Brain microvascular endothelial cell (primary cell): ENCODE measurements at regions not wholly inside any gene's neighbourhood (a gene's known extent, or its start where the extent isn't known, plus 50 kb on each side); places are given as distances from the start of the nearest gene placed in this dataset.

Experiments
- DNase-seq: peaks from one replicate; pipeline ENCODE4 v3.0.0-alpha.2; 2020
- H3K27ac ChIP-seq: fragments of 250-450 bp; sonication (Bioruptor Pico); 2 replicates; pipeline ENCODE4 v1.5.1; 2020; ENCODE audit warnings: mild to moderate bottlenecking, moderate library complexity
- H3K27me3 ChIP-seq: fragments of 250-450 bp; sonication (Bioruptor Pico); replicated peaks from 2 replicates; pipeline ENCODE4 v1.5.1; 2020; ENCODE audit warnings: mild to moderate bottlenecking
- H3K36me3 ChIP-seq: fragments of 250-450 bp; sonication (Bioruptor Pico); replicated peaks from 2 replicates; pipeline ENCODE4 v1.5.1; 2020; ENCODE audit warnings: mild to moderate bottlenecking
- H3K4me3 ChIP-seq: 2 replicates; pipeline ENCODE4 v1.5.1; 2011; ENCODE audit warnings: low read depth, mild to moderate bottlenecking, control low read depth, low read length, moderate library complexity
- CTCF ChIP-seq: IDR thresholded peaks from 2 replicates; pipeline ENCODE4 v1.5.1; 2011; ENCODE audit warnings: low read depth, mild to moderate bottlenecking, moderate library complexity, low read length, control low read depth, inconsistent platforms; ENCODE audit errors: missing control alignments
- in situ Hi-C: cut with HindIII; loops from 2 replicates; pipeline ENCODE4 v1.10.0; 2017; ENCODE audit warnings: low sequenced_read_pairs, low pct_ligation_motif_present

GRCh38 chr6:43852350-43852864 is 82.4 kb downstream of the VEGFA start:
- Histone ChIP-seq H3K4me3 (no peak overlapping the region), H3K36me3 (no peaks in the 10 kb centered on the region), H3K27ac (no peak overlapping the region), H3K27me3 (no peaks in the 10 kb centered on the region)
- DNase-seq, result no peak
- in situ Hi-C loops, result no loop called here
- no peak for TF ChIP-seq CTCF

- in situ Hi-C loops, result no loop called here
- peak; percentile 65 for DNase-seq
- TF ChIP-seq CTCF, result no peak
- Histone ChIP-seq H3K27ac (peak overlapping the region; percentile 14), H3K27me3 (no peaks in the 10 kb centered on the region), H3K36me3 (no peaks in the 10 kb centered on the region), H3K4me3 (no peak overlapping the region)
These were observed 81.3 kb downstream of the VEGFA start for GRCh38 chr6:43851204-43851865.

GRCh38 chr6:43850314-43851203 is 80.5 kb downstream of the VEGFA start:
- no peak overlapping the region for H3K4me3 ChIP-seq
- H3K27ac ChIP-seq, result no peak overlapping the region
- TF ChIP-seq CTCF, result no peak
- DNase-seq, result no peak
- in situ Hi-C loops, result no loop called here
- no peaks in the 10 kb centered on the region for H3K36me3 ChIP-seq
- no peaks in the 10 kb centered on the region for H3K27me3 ChIP-seq

GRCh38 chr6:43849844-43850243 is 79.8 kb downstream of the VEGFA start:
- Histone ChIP-seq H3K4me3 (no peak overlapping the region), H3K27me3 (no peaks in the 10 kb centered on the region), H3K36me3 (no peaks in the 10 kb centered on the region), H3K27ac (no peak overlapping the region)
- DNase-seq, result peak; percentile 14
- in situ Hi-C loops, result no loop called here
- no peak for TF ChIP-seq CTCF

- no peaks in the 10 kb centered on the region for H3K27me3 ChIP-seq
- H3K27ac ChIP-seq, result no peak overlapping the region
- H3K36me3 ChIP-seq, result no peaks in the 10 kb centered on the region
- TF ChIP-seq CTCF, result no peak
- H3K4me3 ChIP-seq, result no peak overlapping the region
- in situ Hi-C loops, result no loop called here
- DNase-seq, result no peak
These were observed 78.8 kb downstream of the VEGFA start for GRCh38 chr6:43848671-43849391.
